ENCODE measurements at regions not wholly inside any gene's neighbourhood (a gene's known extent, or its start where the extent isn't known, plus 50 kb on each side); places are given as distances from the start of the nearest gene placed in this dataset.

DNA sequence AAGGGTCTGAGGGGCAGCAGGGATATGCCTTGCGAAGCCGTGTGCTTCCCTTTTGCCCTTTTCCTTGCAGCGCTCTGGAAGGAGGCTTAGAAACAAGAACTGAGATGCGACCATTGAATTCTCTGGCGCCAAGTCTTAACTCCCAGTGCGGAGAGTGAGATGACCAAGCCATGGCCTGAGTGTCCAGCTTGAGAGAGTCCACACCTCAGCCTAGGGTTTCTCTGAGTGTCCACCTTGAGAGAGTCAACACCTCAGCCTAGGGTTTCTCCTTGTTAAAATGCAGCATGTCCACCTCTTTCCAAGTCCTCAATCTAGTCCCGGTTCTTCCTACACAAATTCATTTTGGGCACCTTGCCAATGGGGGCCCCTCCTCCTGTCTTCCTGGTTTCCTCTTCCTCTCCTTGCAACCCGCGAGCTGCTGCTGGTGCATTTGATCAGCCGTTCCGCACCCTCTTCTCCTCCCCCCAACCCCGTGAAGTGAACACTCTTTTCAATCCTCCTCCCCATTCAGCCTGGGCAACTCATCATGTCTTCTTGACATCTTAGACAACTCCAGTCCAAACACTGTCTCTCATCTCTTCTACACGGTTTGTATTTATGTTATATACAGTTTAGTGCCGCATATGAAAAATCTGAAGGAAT, 178.2 kb upstream of the PITRM1 start:
- peaks cover 0 to 7% of the 10 kb centered on the region in 2 donors for H3K4me1 ChIP-seq
- no peaks in the 10 kb centered on the region for H3K27me3 ChIP-seq
- intact Hi-C loops (cut with DNase I; ENCODE audit: low total_unique reads) (no loop called here), in situ Hi-C loops (cut with MboI; ENCODE audit: low sequenced_read_pairs in 4 of 4) (no loop called here)
- TF ChIP-seq, protein P1, sequence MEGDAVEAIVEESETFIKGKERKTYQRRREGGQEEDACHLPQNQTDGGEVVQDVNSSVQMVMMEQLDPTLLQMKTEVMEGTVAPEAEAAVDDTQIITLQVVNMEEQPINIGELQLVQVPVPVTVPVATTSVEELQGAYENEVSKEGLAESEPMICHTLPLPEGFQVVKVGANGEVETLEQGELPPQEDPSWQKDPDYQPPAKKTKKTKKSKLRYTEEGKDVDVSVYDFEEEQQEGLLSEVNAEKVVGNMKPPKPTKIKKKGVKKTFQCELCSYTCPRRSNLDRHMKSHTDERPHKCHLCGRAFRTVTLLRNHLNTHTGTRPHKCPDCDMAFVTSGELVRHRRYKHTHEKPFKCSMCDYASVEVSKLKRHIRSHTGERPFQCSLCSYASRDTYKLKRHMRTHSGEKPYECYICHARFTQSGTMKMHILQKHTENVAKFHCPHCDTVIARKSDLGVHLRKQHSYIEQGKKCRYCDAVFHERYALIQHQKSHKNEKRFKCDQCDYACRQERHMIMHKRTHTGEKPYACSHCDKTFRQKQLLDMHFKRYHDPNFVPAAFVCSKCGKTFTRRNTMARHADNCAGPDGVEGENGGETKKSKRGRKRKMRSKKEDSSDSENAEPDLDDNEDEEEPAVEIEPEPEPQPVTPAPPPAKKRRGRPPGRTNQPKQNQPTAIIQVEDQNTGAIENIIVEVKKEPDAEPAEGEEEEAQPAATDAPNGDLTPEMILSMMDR (IDR thresholded peaks at IDR 0.05 in 4 of 5, conservative IDR thresholded peaks at IDR 0.05 in 1 of 5), result no peak
- no peak for TF ChIP-seq POLR2A (IDR thresholded peaks at IDR 0.05)
- no peak overlapping the region for H3K4me3 ChIP-seq
- no peak overlapping the region for H3K27ac ChIP-seq
- no peaks in the 10 kb centered on the region for H3K36me3 ChIP-seq
- no peaks in the 10 kb centered on the region for H3K9me3 ChIP-seq
- ATAC-seq (no peak), DNase-seq (no peak)

DNA sequence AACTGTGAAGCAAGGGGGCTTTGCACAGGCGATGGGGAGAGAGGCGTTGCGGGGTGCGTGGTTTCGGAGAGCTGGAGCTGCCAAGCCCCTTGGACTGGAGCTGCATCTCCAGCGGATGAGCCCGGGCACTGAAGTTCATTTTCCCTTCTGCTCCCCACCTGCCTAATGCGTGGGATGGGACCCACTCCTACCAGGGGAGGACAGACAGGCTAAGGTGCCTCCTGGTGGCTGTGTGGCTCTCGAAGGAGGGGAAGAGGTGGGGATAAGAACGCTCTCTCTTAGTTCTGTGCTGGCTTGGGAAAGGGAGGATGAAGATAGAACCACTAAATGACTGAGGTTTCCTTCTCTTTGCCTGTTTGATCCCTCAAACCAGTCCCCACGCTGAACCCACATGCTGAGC, 177.6 kb upstream of the PITRM1 start:
- Histone ChIP-seq H3K4me3 (no peak overlapping the region), H3K4me1 (peaks cover 0 to 7% of the 10 kb centered on the region in 2 donors), H3K9me3 (no peaks in the 10 kb centered on the region), H3K36me3 (no peaks in the 10 kb centered on the region), H3K27me3 (no peaks in the 10 kb centered on the region), H3K27ac (no peak overlapping the region)
- intact Hi-C loops (cut with DNase I; ENCODE audit: low total_unique reads) (no loop called here), in situ Hi-C loops (cut with MboI; ENCODE audit: low sequenced_read_pairs in 4 of 4) (no loop called here)
- no peak for ATAC-seq
- no peak for DNase-seq
- TF ChIP-seq, protein P1 (IDR thresholded peaks at IDR 0.05 in 4 of 5, conservative IDR thresholded peaks at IDR 0.05 in 1 of 5), result no peak
- TF ChIP-seq POLR2A (IDR thresholded peaks at IDR 0.05), result no peak

DNA sequence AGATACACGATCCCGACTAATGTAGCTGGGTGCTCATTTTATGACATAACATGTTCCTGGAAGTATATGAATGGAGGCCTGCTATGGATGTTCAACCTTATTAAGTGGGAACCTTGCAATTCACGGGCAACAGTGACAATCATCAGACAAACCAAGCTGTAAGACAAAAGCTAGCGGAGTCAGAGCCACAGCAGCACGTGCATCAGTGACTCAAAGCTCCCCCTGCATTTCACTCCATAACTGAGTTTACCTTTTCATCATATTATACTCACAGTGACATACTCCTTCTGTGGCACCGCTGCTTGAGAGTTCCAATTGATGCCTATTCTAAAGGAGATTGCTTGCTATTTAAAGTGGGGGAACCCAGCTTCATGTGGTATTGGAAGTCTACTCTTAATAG, 176.0 kb upstream of the PITRM1 start:
- DNase-seq, result no peak
- TF ChIP-seq, protein P1 (IDR thresholded peaks at IDR 0.05 in 4 of 5, conservative IDR thresholded peaks at IDR 0.05 in 1 of 5), result no peak
- TF ChIP-seq POLR2A (IDR thresholded peaks at IDR 0.05), result no peak
- intact Hi-C loops (cut with DNase I; ENCODE audit: low total_unique reads) (no loop called here), in situ Hi-C loops (cut with MboI; ENCODE audit: low sequenced_read_pairs in 4 of 4) (no loop called here)
- Histone ChIP-seq H3K27me3 (no peaks in the 10 kb centered on the region), H3K36me3 (no peaks in the 10 kb centered on the region), H3K4me1 (peaks cover 0 to 7% of the 10 kb centered on the region in 2 donors), H3K9me3 (no peaks in the 10 kb centered on the region), H3K4me3 (no peak overlapping the region), H3K27ac (no peak overlapping the region)
- ATAC-seq, result no peak

DNA sequence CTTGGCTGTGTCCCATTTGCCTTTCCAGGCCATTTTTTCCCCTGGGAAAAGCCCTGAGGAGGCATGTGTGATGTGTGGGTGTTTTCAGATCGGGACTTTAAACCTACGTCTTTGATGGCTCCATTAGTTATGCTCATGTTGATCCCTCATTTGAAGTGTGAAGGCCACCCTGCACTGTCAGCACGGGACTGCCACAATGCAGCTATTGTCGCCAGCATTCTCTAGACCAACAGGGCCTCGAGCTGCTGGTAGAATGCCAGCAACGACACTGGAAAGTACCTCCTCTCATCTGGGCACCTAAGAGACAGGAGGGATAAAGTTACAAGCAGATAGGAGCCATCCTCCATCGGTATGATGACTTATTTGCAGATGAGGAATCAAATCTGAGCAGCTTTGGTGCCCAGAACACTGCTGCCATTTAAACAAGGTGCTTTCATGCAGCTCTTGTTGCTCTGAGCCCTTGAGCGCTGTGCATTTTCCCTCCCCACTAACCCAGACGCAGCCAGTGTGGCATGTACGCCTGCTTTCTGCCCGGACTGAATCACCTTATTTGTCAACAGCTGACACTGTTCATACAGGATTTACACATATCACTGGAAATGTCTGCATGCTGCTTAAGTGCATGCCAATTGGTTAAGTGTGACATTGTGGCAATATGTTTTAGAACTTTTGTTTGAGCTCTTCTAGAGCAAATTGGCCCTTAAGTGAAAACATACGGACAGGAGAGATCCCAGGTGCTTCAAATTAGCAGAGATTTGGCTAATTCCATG, 175.0 kb upstream of the PITRM1 start:
- in situ Hi-C loops (cut with MboI; ENCODE audit: low sequenced_read_pairs in 4 of 4) (no loop called here), intact Hi-C loops (cut with DNase I; ENCODE audit: low total_unique reads) (no loop called here)
- DNase-seq, result no peak
- Histone ChIP-seq H3K4me3 (no peak overlapping the region), H3K4me1 (no peaks in the 10 kb centered on the region), H3K27me3 (no peaks in the 10 kb centered on the region), H3K9me3 (no peaks in the 10 kb centered on the region), H3K36me3 (no peaks in the 10 kb centered on the region), H3K27ac (no peak overlapping the region)
- TF ChIP-seq POLR2A (IDR thresholded peaks at IDR 0.05), result no peak
- TF ChIP-seq, protein P1 (IDR thresholded peaks at IDR 0.05 in 4 of 5, conservative IDR thresholded peaks at IDR 0.05 in 1 of 5), result no peak
- ATAC-seq, result no peak

Data from gastrocnemius medialis (tissue), 4 donors.